ENCODE measurements at regions not wholly inside any gene's neighbourhood (a gene's known extent, or its start where the extent isn't known, plus 50 kb on each side); places are given as distances from the start of the nearest gene placed in this dataset.
"Not testable (repeated sequence)": the region's sequence is repeated elsewhere in the genome, so short reads cannot be mapped to it uniquely, and the experiment has no call there.

DNA sequence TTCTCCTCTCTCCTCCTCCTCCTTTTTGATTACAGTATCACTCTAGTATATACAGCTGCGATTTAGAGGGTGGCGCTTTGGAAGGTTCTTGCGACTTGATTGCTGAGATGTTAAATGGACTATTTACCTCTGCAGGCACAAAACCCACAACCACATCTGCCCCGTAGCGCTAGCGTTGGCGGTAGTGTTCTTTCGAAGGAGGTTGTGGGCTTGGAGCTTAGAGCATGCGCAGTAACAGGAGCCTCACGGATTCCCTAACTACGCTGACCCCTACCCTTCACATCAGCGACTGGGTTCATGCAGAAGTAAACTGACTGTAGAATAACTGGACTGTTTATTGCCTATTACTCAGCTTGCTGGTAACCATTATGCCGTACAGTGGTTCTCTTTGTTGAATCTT, 58.0 kb downstream of the CGGBP1 start:
- DNase-seq (ENCODE audit: low spot score), result peak; percentile 30

DNA sequence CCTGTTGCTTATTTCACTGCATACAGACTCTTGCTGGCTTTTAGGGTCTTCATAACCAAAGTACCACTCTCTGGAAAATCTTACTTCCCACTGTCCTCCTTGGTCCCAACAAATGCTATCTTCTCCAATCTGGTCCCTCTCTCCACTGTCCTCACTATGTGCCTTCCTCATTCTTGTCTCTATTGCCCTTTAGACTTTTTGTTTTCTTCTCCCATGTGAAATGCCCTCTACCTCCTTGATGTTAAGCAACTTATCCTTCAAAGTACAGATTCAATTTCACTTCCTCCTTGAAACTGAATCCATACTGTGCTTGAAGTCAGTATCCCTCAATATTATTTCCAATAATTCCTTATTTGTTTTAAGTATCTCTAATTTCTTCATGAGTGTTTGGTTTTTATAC, 60.8 kb downstream of the CGGBP1 start:
- no peak for DNase-seq (ENCODE audit: low spot score)

DNA sequence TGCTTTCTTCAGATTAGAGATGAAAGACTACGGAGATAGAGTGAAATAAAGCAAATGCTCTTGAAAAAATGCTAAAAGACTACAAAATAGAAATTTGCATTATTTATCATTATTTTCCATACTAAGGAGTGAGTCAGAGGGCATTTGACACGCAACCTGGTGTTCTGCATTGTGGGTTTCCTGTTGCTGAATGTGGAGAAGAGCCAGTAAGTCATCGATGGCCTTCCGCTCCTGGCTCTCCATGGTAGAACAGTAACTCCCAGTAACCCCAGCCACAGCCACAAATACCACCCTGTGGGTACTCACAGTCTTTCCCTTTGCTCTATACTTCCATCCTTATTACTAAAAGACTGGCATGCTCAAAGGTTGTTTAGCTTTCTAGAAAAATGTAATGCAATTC, 61.5 kb downstream of the CGGBP1 start:
- DNase-seq (ENCODE audit: low spot score), result no peak

DNA sequence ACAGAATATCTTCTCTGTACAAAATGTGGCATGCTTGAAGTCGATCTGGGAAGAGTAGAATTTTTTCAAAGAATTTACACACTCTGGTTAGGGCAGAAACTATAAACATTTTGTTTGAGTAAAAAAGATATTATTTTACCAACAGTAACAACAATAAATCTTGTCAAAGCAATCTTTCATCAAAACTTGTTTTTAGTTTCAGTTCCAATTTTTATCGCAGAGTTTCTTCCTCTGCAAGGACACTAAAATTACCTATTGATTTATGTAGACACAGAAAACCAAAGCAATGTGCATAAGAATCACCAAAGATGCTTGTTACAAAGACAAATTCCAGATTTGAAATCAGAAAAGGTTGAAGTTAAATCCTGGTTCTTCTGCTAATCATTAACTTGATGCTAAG, 61.9 kb downstream of the CGGBP1 start:
- no peak for DNase-seq (ENCODE audit: low spot score)

DNA sequence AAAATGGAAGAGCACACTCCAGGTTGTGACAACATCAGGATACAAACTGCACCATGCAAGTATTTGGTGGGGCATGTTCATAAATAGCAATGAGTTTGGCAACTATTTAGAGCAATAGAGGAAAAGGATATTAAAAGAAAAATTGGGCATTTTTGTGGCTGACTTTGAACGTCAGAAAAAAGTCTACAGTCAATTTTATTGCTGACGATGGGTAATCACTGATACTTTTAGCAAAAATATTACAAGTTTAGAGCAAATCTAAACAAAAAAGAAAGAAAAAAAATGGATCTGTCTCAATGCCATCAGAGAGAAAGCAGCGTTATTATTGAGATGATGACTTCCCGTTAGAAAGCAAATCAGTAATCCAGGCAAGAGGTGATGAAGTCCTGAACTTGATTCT, 65.2 kb downstream of the CGGBP1 start:
- DNase-seq (ENCODE audit: low spot score), result no peak

DNA sequence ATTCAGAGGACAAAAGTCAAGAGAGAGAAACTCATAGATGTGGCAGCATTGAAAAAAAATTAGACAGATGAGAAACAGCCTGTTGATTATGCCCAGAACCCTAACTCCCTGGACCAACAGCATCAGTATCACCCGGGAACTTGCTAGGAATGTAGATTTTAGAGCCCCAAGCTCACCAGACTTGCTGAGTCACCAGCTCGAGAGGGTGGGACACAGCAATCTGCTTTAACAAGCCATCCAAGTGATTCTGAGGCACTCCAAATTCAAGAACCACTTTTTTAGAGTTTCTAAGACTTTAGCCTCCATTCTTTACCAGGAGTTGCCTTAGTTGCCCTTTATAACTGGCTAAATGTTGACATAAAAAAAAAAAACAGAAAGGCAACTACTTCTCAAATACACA, 70.9 kb downstream of the CGGBP1 start:
- DNase-seq (ENCODE audit: low spot score), result no peak

DNA sequence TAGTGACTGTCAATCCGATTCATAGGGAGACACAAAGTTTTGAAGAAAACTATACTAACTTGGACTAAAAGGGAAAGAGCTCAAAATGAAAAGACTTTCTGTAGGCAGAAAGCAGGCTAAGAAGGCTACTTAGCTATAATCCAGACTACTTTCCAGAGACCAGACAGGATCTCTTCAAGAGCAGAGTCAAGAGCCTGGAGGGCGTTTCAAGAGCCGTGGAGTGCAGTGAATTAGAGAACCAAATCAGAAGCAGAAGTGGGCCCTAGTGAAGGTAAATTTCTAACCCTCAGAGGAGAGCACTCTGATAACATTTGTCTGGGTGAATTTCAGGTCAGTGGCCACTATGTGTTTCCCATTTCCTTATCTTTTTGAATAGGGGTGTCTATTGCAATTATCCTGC, 76.4 kb downstream of the CGGBP1 start:
- no peak for DNase-seq (ENCODE audit: low spot score)

DNA sequence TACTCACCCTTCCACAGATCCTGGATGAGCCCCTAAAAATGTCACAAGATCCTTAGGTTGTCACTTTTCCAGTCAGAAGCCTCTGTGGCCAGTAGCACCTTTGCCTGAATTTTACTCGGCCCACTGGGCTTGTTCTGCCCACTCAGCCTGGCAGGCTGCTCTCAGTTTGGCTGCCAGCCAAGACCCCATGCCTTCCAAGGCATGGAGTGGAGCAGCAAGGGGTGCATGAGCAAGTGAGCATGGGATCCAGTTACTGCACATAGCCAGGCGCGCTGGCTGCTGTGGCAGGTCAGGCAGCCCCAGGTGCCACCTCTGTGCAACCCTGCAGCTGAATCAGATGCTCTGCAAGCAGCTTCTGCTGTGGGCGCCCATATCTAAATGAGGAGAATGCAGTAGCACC, 79.3 kb downstream of the CGGBP1 start:
- no peak for DNase-seq (ENCODE audit: low spot score)

DNA sequence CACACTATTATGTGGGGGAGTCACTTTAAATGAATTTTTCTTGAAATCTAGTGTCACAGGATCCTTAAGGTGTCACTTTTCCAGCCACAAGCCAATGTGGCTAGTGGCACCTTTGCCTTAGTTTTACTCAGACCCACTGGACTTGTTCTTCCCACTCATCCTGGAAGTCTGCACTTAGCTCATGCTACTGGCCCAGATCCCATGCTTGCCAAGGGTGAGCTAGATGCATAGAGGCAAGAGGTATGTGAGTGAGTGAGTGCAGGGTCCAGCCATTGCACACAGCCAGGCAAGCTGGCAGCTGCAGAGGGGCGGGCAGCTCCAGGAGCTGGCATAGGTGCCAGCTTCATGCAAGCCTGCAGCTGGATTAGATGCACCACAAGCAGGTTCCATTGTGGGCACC, 81.0 kb downstream of the CGGBP1 start:
- DNase-seq (ENCODE audit: low spot score), result no peak

DNA sequence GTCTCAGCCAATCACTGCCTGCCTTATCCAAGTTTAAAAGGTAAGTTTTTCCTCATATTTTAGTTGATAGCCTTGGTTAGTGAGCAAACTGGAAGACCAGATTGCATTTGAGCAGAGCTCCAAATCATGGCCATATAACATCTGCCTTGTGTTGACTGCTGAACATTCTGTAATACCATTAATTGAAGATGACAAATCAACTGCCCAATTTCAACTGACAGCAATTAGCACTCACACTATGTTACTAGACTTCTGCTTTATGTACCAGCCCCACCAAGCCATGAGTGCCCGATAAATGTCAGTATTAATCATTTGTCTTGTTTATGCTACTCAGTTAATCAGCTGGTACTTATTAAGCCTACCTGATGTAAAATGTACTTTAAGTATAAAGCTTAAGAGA, 83.1 kb downstream of the CGGBP1 start:
- DNase-seq (ENCODE audit: low spot score), result no peak

DNA sequence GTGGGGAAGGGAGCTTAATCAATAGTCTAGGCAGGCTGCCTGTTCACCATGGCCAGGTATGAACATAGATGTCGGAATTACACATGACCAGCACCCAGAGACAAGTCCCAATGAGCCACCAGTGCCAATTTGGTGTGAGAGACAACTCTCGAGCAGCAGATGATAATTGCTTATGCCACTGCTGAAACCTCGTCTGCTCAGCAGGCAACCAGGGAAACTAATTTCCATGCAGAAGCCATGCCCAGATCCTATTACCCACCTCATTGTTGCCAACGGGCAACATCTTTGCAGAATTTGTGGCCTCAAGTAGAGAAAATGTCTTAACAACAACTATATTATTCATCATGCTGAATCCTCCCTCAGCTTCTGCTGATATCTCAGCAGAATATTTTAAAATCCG, 84.9 kb downstream of the CGGBP1 start:
- no peak for DNase-seq (ENCODE audit: low spot score)

DNA sequence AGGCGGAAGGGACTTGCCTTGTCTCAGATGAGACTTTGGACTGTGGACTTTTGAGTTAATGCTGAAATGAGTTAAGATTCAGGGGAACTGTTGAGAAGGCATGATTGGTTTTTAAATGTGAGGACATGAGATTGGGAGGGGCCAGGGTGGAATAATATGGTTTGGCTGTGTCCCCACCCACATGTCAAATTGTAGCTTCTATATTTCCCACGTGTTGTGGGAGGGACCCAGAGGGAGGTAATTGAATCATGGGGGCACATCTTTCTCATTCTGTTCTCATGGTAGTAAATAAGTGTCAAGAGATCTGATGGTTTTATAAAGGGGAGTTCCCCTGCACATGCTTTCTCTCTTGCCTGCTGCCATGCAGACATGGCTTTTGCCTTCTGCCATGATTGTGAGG, 89.2 kb downstream of the CGGBP1 start:
- no peak for DNase-seq (ENCODE audit: low spot score)

DNA sequence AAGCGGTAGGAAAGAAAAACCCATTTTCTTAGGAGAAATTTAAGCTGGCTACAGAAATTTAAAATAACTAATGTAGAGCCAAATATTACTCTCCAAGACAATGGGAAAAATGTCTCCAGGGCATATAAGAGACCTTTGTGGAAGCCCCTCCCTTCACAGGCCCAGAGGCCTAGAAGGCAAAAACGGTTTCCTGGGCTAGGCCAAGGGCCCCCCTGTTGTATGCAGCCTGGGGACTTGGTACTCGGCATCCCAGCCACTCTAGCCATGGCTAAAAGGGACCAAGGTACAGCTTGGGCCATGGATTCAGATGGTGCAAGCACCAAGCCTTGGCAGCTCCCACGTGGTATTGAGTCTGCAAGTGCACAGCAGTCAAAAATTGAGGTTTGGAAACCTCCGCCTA, 90.1 kb downstream of the CGGBP1 start:
- no peak for DNase-seq (ENCODE audit: low spot score)

DNA sequence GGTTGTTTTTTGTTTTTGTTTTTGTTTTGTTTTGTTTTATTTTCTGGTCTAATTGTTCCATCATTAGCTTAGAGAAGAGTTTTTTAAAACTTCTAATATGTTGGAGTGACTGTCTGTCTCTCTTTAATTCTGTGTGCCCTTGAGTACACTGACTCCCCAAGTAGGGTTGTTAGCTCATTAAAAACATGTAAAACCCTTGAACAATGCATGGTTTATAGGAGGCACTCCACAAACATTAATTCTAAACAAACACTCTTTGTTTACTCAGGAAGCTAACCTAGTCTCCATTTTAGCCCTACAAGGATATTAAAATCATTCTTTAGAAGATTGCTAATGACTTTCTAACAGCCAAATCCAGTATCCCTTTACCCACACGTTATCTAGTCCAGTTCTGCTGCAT, 100.5 kb downstream of the CGGBP1 start:
- DNase-seq (ENCODE audit: low spot score), result no peak

DNA sequence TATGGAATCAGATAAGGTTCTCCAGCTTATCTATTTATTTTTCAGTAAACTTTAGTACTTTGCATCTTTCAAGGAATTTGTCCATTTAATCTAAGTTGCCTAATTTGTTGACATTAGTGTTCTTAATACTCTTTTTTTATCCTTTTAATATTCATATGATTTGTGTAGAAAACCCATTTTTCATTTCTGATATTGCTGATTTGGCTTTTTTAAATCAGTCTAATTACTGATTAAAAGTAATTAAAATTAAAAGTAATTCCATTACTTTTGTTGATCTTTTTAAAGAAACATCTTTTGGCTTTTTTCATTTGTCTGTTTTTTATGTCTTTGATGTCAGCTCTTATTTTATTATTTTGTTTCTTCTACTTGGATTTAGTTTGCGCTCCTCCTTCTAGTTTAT, 101.2 kb downstream of the CGGBP1 start:
- no peak for DNase-seq (ENCODE audit: low spot score)

DNA sequence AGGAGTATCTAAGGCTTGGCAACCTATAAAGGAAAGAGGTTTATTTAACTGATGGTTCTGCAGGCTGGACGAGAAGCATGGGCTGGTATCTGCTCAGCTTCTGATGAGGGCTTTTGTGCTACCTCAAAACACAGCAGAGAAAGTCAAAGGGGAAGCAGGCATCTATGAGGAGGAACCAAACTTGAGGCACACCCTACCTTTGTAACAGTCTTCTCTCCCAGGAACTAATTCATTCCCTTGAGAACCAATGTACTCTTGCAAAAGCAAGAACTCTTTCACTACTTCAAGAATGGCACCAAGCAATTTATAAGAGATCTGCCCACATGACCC, 109.0 kb downstream of the CGGBP1 start:
- DNase-seq (ENCODE audit: low spot score), result no peak

DNA sequence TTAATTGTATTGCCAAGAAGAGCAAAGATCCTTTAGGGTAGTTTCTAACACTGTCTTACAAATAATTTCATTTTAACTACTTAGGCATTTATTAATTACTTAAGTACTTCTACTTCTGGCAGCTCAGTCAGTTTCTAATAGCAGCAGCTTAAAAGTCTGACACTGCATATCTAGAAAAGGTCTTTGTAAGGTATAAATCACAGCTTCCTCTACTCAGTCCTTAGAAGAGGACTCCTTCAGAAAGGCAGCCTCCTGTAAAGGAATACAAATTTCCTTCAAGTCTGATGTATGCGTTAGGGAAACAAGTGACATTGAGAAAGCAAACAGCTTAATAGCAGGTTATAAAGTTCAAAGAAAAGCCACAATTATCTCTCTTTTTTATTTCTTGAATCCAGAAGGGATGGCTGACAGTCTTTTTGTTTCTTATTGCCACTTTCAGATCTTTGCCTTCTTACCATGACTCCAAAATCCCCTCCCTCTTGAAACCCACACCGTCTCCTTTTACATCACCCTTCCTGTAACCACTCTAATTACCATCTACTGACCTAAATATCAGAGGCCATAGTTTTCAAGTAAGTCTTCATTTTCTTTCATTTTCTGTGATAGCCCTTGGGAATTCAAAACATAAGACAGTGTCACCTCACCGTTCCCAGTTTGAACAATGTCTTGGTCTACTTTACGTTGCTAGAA, 109.5 kb downstream of the CGGBP1 start:
- no peak for DNase-seq (ENCODE audit: low spot score)

DNA sequence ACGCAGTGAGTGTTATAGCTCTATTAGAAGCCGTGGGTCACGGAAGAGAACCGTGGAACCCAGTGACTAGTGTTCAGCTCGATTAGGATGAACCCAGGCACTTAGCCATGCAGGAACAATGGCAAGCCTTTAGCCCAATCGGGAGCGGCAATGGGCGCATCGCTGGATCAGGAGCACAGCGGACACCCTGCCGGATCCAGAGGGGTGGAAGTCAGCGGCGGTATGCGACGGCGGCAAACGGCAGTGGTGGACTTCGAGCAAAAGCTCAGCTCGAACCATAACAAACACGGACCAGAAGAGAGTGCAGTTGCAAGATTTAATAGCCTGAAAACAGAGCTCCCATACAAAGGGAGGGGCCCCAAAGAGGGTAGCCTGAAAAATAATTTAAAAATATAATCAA, 112.8 kb downstream of the CGGBP1 start:
- DNase-seq (ENCODE audit: low spot score), result not testable (repeated sequence)

DNA sequence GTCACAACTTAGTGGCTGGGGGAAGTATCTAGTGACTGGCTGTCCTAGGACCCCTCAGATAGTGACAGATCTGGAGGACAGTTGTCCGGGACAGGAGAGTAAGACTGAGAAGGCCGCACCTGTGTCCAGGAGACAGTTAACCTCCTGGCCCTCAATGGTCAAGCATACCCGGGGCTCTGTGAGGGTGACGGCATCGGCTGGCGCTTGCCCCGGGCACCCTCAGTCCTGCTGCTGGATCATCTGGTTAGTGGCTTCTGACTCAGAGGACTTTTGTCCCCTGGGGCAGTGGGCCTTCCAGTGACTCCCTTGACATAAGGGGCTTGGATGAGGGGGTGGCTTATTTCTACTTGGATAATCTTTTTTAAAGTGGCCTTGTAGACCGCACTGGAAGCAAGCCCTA, 116.5 kb downstream of the CGGBP1 start:
- not testable (repeated sequence) for DNase-seq (ENCODE audit: low spot score)

DNA sequence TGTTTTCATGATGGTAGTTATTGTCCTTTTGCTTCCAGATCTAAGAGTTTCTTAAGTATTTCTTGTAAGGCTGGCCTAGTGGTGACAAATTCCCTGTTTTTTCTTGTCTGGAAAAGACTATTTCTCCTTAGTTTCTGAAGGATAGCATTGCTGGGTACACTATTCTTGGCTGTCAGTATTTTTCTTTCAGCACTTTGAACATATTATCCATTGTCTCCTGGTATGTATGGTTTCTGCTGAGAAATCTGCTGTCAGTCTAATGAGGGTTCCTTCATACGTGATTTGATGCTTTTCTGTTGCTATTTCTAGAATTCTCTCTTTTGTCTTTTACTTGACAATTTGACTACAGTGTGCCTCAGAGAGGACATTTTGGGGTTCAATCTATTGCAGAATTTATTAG, 134.3 kb downstream of the CGGBP1 start:
- DNase-seq (ENCODE audit: low spot score), result no peak

DNA sequence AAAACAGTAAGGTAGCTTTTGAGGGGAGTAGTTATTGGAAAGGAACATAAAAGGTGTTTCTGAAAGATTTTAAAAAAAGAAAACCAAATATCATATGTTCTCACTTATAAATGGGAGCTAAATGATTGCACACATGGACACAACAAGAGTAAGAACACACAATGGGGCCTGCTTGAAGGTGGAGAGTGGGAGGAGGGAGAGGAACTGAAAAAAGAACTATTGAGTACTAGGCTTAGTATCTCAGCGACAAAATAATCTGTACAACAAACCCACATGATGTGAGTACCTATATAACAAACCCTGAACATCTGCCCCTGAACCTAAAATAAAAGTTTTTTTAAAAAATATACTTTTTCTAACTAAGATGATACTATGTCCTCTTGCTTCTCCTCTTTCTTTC, 138.3 kb downstream of the CGGBP1 start:
- no peak for DNase-seq (ENCODE audit: low spot score)

DNA sequence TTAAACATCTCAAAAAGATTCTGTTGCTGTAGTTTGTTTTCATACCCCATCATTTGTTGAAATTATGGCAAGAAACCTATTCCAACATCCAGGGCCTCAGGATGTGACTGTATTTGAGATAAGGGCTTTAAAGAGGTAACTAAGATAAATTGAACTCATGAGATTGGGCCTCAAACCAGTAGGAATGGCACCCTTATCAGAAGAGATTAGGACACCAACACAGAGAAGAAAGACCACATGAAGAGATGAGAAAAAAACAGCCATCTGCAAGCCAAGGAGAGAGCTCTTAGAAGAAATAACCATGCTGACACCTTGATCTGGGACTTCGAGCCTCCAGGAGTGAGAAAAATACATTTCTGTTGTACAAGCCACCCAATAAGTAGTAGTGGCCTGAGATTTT, 157.7 kb downstream of the CGGBP1 start:
- DNase-seq (ENCODE audit: low spot score), result no peak

DNA sequence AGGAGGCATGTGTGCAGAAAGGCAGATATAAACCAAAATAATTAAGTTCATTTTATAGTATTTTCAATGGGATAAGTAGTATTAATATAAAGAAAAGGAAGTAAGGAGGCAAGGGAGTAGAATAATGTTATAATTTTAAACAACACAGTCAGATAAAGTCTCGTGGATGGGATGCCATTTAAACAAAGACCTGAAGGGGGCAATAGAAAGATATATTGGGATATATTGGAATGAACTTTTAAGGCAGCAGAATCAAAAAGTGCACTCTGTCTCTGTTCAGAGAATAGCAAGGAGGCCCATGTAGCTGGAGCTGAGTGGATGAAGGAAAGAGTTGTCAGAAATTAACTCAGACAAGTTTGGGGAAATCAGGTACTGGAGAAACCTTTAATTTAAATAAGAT, 158.7 kb downstream of the CGGBP1 start:
- DNase-seq (ENCODE audit: low spot score), result no peak

DNA sequence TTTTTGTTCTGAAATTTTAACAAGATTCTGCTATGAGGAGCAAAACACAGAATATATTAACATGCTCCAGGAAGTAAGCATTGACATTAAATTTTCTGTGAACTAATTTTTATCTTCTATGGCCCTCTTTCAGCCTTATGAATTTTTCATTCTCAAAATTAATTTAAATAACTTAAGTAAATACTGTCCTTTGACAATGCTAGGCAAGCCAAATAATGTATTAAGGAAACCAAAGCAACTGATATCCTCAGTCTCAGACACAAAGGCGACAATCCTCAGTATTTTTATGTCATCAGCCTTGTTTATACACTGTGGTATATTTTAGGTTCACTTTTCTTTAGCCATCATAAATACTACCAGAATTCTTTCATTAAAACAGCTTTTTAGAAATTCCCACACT, 159.8 kb downstream of the CGGBP1 start:
- DNase-seq (ENCODE audit: low spot score), result no peak

DNA sequence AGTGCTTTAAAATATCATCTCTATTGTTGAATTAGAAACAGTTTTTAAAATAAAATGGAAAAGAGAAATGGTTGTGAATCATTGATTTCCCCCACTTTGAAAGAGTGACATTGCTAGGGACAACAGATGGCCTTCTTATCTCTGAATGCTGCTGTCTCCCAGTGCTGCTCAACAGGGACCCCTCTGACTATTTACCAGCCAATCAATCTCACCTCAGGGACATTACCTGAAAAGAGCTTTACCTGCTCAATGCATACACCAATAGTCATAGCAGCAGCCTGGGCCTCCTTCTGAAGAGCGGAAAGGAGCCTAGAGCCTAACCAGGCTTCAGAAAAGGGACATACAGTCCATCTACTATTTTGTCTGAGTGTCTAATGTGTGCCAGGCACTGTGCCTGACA, 162.8 kb downstream of the CGGBP1 start:
- no peak for DNase-seq (ENCODE audit: low spot score)
